ENCODE measurements at regions not wholly inside any gene's neighbourhood (a gene's known extent, or its start where the extent isn't known, plus 50 kb on each side); places are given as distances from the start of the nearest gene placed in this dataset.

DNA sequence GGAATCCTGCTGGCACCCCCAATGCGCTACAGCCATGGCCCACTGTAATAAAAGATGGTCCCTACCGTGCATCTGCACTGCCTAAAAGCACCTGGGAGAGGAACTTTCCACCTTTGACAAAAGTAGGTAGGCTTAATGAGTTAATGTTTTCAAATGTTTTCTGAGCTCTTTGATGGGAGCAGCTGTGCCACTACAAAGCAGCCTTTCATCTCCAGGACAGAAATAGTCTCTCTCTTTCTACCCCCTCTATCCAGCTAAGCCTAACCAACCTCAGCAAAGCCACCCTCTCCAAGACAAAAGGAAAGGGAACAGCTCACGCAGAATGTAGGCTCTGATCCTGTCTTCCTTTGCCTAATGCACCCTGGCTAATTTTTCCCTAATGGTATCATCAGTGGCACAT is 560.2 kb downstream of the UQCRFS1 start:
- Histone ChIP-seq H3K9me3 (replicated peaks) (peaks cover 32% of the 10 kb centered on the region), H3K27me3 (ENCODE audit: low read depth) (peaks cover 35% of the 10 kb centered on the region)

DNA sequence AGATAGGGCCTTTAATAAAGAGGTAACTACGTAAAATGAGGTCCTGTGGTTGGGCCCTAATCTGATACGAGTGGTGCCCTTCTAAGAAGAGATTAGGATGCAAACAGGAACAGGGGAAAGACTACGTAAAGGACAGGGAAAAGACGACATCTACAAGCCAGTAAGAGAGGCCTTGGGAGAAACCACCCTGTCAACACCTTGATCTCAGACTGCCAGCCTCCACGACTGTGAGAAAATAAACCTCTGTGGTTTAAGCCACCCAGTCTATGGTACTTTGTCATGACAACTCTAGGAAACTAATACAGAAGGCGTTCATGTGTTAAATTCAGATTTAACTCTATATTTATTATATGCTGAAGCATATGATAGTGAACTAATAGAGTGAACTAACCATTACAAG is 566.3 kb downstream of the UQCRFS1 start:
- TF ChIP-seq CTCF (IDR thresholded peaks at IDR 0.05; ENCODE audit: borderline replicate concordance), result no peak
- Histone ChIP-seq H3K36me3 (no peaks in the 10 kb centered on the region), H3K4me3 (no peak overlapping the region), H3K27ac (replicated peaks) (no peak overlapping the region), H3K9me3 (replicated peaks) (no peaks in the 10 kb centered on the region), H3K27me3 (ENCODE audit: low read depth) (peaks cover 39% of the 10 kb centered on the region), H3K4me1 (no peaks in the 10 kb centered on the region)
- intact Hi-C loops (cut with micrococcal nuclease), result no loop called here
- DNase-seq, result no peak

More for the DNA sequence above, 560.2 kb downstream of the UQCRFS1 start:
- Histone ChIP-seq H3K36me3 (no peaks in the 10 kb centered on the region), H3K4me1 (no peaks in the 10 kb centered on the region), H3K27ac (replicated peaks) (no peak overlapping the region), H3K4me3 (no peak overlapping the region)
- TF ChIP-seq CTCF (IDR thresholded peaks at IDR 0.05; ENCODE audit: borderline replicate concordance), result no peak
- no peak for DNase-seq
- intact Hi-C loops (cut with micrococcal nuclease), result no loop called here

DNA sequence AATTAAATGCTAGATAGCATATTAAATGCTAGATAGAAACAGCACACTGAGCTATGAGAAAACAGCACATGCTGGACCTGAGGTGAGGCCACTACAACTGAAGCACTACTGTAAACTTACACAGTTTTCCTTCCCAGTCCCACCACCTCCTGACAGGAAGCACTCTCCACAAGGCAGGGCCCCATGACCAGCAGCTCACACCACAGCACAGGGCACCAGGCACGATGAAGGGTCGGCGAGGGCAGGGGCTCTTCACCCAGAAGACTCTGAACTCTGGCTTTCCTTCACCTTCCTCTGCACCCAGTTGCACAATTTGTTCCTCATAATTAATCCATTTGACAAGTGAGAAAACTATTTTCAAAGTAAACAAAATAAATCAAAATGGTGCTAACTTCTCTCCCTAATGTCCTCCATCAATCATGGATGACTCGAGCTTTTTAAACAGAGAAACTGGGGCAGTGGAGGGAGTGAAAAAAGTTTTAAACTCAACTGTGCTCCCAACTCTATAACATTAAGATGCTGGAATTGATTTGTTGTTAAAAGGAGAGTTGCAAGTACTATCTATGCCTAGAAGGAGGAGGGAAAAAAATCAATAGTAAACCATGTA is 568.7 kb downstream of the UQCRFS1 start:
- Histone ChIP-seq H3K27ac (replicated peaks) (no peak overlapping the region), H3K27me3 (ENCODE audit: low read depth) (peaks cover 32% of the 10 kb centered on the region), H3K4me1 (no peaks in the 10 kb centered on the region), H3K36me3 (no peaks in the 10 kb centered on the region), H3K4me3 (no peak overlapping the region), H3K9me3 (replicated peaks) (no peaks in the 10 kb centered on the region)
- no peak for DNase-seq
- no peak for TF ChIP-seq CTCF (IDR thresholded peaks at IDR 0.05; ENCODE audit: borderline replicate concordance)
- intact Hi-C loops (cut with micrococcal nuclease), result no loop called here

GRCh38 chr19:28642787-28643683 is 569.9 kb downstream of the UQCRFS1 start:
- H3K27ac ChIP-seq (replicated peaks), result no peak overlapping the region
- peaks cover 34% of the 10 kb centered on the region for H3K27me3 ChIP-seq (ENCODE audit: low read depth)
- H3K4me3 ChIP-seq, result no peak overlapping the region
- TF ChIP-seq CTCF (IDR thresholded peaks at IDR 0.05; ENCODE audit: borderline replicate concordance), result no peak
- no peak for DNase-seq
- H3K4me1 ChIP-seq, result no peaks in the 10 kb centered on the region
- intact Hi-C loops (cut with micrococcal nuclease), result no loop called here
- no peaks in the 10 kb centered on the region for H3K36me3 ChIP-seq
- no peaks in the 10 kb centered on the region for H3K9me3 ChIP-seq (replicated peaks)

GRCh38 chr19:28641395-28641794 is 571.6 kb downstream of the UQCRFS1 start:
- intact Hi-C loops (cut with micrococcal nuclease), result no loop called here
- no peaks in the 10 kb centered on the region for H3K4me1 ChIP-seq
- DNase-seq, result no peak
- H3K27me3 ChIP-seq (ENCODE audit: low read depth), result peaks cover 37% of the 10 kb centered on the region
- H3K9me3 ChIP-seq (replicated peaks), result no peaks in the 10 kb centered on the region
- H3K4me3 ChIP-seq, result no peak overlapping the region
- no peaks in the 10 kb centered on the region for H3K36me3 ChIP-seq
- H3K27ac ChIP-seq (replicated peaks), result no peak overlapping the region
- no peak for TF ChIP-seq CTCF (IDR thresholded peaks at IDR 0.05; ENCODE audit: borderline replicate concordance)

Data from left ventricle myocardium inferior (tissue), 1 donor.